ENCODE measurements at regions not wholly inside any gene's neighbourhood (a gene's known extent, or its start where the extent isn't known, plus 50 kb on each side); places are given as distances from the start of the nearest gene placed in this dataset.
"Not testable (repeated sequence)": the region's sequence is repeated elsewhere in the genome, so short reads cannot be mapped to it uniquely, and the experiment has no call there.

DNA sequence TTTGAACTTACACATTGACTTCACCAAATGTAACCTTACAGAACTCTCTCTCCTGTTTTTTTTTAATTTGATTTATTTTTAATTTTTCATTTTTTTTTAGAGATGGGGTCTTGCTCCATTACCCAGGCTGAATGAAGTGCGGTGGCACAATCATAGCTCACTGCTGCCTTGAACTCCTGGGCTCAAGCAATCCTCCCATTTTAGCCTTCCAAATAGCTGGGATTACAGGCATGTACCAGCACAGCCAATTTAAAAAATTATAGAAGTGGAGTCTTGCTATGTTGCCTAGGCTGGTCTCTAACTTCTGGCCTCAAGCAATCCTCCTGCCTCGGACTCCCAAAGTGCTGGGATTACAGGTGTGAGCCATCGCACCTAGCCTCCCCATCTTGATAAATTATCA lies 2889.7 kb upstream of the OR11H1 start:
- H3K9ac ChIP-seq (ENCODE audit: low read length); RAD21 ChIA-PET (ENCODE audit: low non-redundant PET in 1 of 2, low total read pairs in 2 of 2, uncharacterized antibody in 2 of 2, unreplicated experiment in 2 of 2); H3K4me3 ChIP-seq (replicated peaks in 1 of 2; ENCODE audit: low read depth in 1 of 2, low read length in 2 of 2); POLR2A ChIA-PET; H3K79me2 ChIP-seq (ENCODE audit: insufficient read depth, low read length); H3K9me3 ChIP-seq (ENCODE audit: control insufficient read depth in 1 of 2, insufficient read depth in 1 of 2, low read depth in 1 of 2, low read length in 2 of 2); intact Hi-C loops (cut with micrococcal nuclease); BruUV-seq (replicated peaks); H3K27me3 ChIP-seq (ENCODE audit: insufficient read depth, low read length); CTCF ChIA-PET; H3K9me2 ChIP-seq (ENCODE audit: insufficient read depth); H4K20me1 ChIP-seq (ENCODE audit: insufficient read depth); DNase-seq (ENCODE audit: low read depth, low spot score); H3K36me3 ChIP-seq (ENCODE audit: control insufficient read depth in 1 of 2, insufficient read depth in 2 of 2, low read length in 2 of 2); H3K4me2 ChIP-seq (ENCODE audit: low read length); H3K27ac ChIP-seq (ENCODE audit: low read depth, low read length); H2AFZ ChIP-seq (ENCODE audit: low read depth, low read length, poor library complexity, severe bottlenecking); ATAC-seq; H3K4me1 ChIP-seq (ENCODE audit: control insufficient read depth in 1 of 2, insufficient read depth in 2 of 2, low read length in 2 of 2): not testable (repeated sequence)

Data from HCT116 (cell line).